ENCODE measurements at regions not wholly inside any gene's neighbourhood (a gene's known extent, or its start where the extent isn't known, plus 50 kb on each side); places are given as distances from the start of the nearest gene placed in this dataset.

GRCh38 chr3:144067059-144067458 is 95.4 kb downstream of the DIPK2A start:
- in situ Hi-C loops (cut with HindIII; ENCODE audit: low sequenced_read_pairs): no loop called here

- in situ Hi-C loops (cut with HindIII; ENCODE audit: low sequenced_read_pairs): no loop called here
Measured at GRCh38 chr3:144073698-144074097, 102.1 kb downstream of the DIPK2A start.

GRCh38 chr3:144079634-144080033 is 108.0 kb downstream of the DIPK2A start:
- in situ Hi-C loops (cut with HindIII; ENCODE audit: low sequenced_read_pairs): loop anchor here (5.0 kb wide), 1 partner anchor 38 kb away; no protein-coding TSS in a partner anchor

GRCh38 chr3:144084929-144085328 is 113.3 kb downstream of the DIPK2A start:
- in situ Hi-C loops (cut with HindIII; ENCODE audit: low sequenced_read_pairs): no loop called here

- in situ Hi-C loops (cut with HindIII; ENCODE audit: low sequenced_read_pairs): no loop called here
Measured at GRCh38 chr3:144085964-144086363, 114.3 kb downstream of the DIPK2A start.

- in situ Hi-C loops (cut with HindIII; ENCODE audit: low sequenced_read_pairs): no loop called here
Measured at GRCh38 chr3:144096016-144096415, 124.4 kb downstream of the DIPK2A start.

- in situ Hi-C loops (cut with HindIII; ENCODE audit: low sequenced_read_pairs): no loop called here
Measured at GRCh38 chr3:144097163-144097562, 125.5 kb downstream of the DIPK2A start.

- in situ Hi-C loops (cut with HindIII; ENCODE audit: low sequenced_read_pairs): no loop called here
Measured at GRCh38 chr3:144098691-144099090, 127.1 kb downstream of the DIPK2A start.

GRCh38 chr3:144102421-144102820 is 130.8 kb downstream of the DIPK2A start:
- in situ Hi-C loops (cut with HindIII; ENCODE audit: low sequenced_read_pairs): no loop called here

GRCh38 chr3:144104186-144104585 is 132.6 kb downstream of the DIPK2A start:
- in situ Hi-C loops (cut with HindIII; ENCODE audit: low sequenced_read_pairs): no loop called here

GRCh38 chr3:144104679-144105078 is 133.1 kb downstream of the DIPK2A start:
- in situ Hi-C loops (cut with HindIII; ENCODE audit: low sequenced_read_pairs): no loop called here

- in situ Hi-C loops (cut with HindIII; ENCODE audit: low sequenced_read_pairs): no loop called here
Measured at GRCh38 chr3:144105542-144105941, 133.9 kb downstream of the DIPK2A start.

GRCh38 chr3:144106970-144107369 is 135.3 kb downstream of the DIPK2A start:
- in situ Hi-C loops (cut with HindIII; ENCODE audit: low sequenced_read_pairs): no loop called here

- in situ Hi-C loops (cut with HindIII; ENCODE audit: low sequenced_read_pairs): no loop called here
Measured at GRCh38 chr3:144107923-144108322, 136.3 kb downstream of the DIPK2A start.

GRCh38 chr3:144109944-144110343 is 138.3 kb downstream of the DIPK2A start:
- in situ Hi-C loops (cut with HindIII; ENCODE audit: low sequenced_read_pairs): no loop called here

GRCh38 chr3:144112036-144112435 is 140.4 kb downstream of the DIPK2A start:
- in situ Hi-C loops (cut with HindIII; ENCODE audit: low sequenced_read_pairs): no loop called here

GRCh38 chr3:144112437-144112836 is 140.8 kb downstream of the DIPK2A start:
- in situ Hi-C loops (cut with HindIII; ENCODE audit: low sequenced_read_pairs): no loop called here

GRCh38 chr3:144114767-144115166 is 143.1 kb downstream of the DIPK2A start:
- in situ Hi-C loops (cut with HindIII; ENCODE audit: low sequenced_read_pairs): loop anchor here (5.0 kb wide), 1 partner anchor 37 kb away; no protein-coding TSS in a partner anchor

GRCh38 chr3:144119633-144120032 is 148.0 kb downstream of the DIPK2A start:
- in situ Hi-C loops (cut with HindIII; ENCODE audit: low sequenced_read_pairs): loop anchor here (5.0 kb wide), 1 partner anchor 42 kb away; no protein-coding TSS in a partner anchor

GRCh38 chr3:144121661-144122060 is 150.0 kb downstream of the DIPK2A start:
- in situ Hi-C loops (cut with HindIII; ENCODE audit: low sequenced_read_pairs): no loop called here

GRCh38 chr3:144127014-144127413 is 155.4 kb downstream of the DIPK2A start:
- in situ Hi-C loops (cut with HindIII; ENCODE audit: low sequenced_read_pairs): no loop called here

- in situ Hi-C loops (cut with HindIII; ENCODE audit: low sequenced_read_pairs): no loop called here
Measured at GRCh38 chr3:144127700-144128099, 156.1 kb downstream of the DIPK2A start.

- in situ Hi-C loops (cut with HindIII; ENCODE audit: low sequenced_read_pairs): no loop called here
Measured at GRCh38 chr3:144128108-144128892, 156.7 kb downstream of the DIPK2A start.
